Fibroblast of pulmonary artery (primary cell): ENCODE measurements at regions not wholly inside any gene's neighbourhood (a gene's known extent, or its start where the extent isn't known, plus 50 kb on each side); places are given as distances from the start of the nearest gene placed in this dataset.

Experiments used
- DNase-seq: peaks from one replicate; pipeline ENCODE4 v3.0.0-alpha.2; 2010; ENCODE audit warnings: low read depth
- H3K4me3 ChIP-seq: replicated peaks from 2 replicates; pipeline ENCODE4 v1.5.1; 2011; ENCODE audit warnings: low read depth, mild to moderate bottlenecking, control low read depth, low read length, moderate library complexity
- TF ChIP-seq, protein P1 (sequence below): IDR thresholded peaks from 2 replicates; pipeline ENCODE4 v1.5.1; 2011; ENCODE audit warnings: mild to moderate bottlenecking, control low read depth, low read length, inconsistent platforms; ENCODE audit errors: missing control alignments

DNA sequence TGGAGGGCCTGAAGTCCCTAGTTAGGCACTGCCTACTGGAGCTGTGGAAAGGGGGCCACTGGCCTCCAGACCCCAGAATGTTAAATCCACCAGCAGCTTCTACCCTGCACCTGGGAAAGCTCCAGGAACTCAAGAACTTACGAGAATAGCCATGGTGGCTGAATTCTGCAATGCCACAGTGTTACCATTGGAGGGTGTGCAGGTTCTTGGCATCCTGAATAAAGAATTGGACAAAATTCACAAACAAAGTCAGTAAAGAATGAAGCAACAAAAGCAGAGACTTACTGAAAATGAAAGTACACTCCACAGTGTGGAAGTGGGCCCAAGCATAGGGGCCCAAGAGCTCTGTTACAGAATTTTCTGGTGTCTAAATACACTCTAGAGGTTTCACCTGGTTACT is 107.0 kb downstream of the PRDM9 start:
- no peak overlapping the region for H3K4me3 ChIP-seq
- TF ChIP-seq, protein P1, sequence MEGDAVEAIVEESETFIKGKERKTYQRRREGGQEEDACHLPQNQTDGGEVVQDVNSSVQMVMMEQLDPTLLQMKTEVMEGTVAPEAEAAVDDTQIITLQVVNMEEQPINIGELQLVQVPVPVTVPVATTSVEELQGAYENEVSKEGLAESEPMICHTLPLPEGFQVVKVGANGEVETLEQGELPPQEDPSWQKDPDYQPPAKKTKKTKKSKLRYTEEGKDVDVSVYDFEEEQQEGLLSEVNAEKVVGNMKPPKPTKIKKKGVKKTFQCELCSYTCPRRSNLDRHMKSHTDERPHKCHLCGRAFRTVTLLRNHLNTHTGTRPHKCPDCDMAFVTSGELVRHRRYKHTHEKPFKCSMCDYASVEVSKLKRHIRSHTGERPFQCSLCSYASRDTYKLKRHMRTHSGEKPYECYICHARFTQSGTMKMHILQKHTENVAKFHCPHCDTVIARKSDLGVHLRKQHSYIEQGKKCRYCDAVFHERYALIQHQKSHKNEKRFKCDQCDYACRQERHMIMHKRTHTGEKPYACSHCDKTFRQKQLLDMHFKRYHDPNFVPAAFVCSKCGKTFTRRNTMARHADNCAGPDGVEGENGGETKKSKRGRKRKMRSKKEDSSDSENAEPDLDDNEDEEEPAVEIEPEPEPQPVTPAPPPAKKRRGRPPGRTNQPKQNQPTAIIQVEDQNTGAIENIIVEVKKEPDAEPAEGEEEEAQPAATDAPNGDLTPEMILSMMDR, result peak; percentile 26
- peak; percentile 32 for DNase-seq

DNA sequence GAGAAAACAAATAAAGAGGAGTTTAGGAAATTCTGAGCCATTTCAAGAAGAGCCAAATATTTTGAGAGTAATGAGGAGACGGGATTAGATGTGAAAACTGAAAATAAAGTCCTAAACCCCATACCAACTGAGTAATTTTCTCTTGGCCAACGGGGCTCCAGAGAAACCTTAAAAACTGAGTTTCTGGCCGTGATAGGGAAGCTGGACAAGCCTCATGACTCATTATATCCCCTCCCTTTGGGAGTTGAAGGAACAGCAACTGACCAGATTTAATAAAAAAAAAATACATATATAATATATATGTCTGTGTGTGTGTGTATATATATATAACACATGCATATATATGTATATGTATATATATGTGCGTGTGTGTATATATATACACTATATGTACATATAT is 119.6 kb downstream of the PRDM9 start:
- H3K4me3 ChIP-seq, result no peak overlapping the region
- no peak for DNase-seq
- TF ChIP-seq, protein P1, result no peak

DNA sequence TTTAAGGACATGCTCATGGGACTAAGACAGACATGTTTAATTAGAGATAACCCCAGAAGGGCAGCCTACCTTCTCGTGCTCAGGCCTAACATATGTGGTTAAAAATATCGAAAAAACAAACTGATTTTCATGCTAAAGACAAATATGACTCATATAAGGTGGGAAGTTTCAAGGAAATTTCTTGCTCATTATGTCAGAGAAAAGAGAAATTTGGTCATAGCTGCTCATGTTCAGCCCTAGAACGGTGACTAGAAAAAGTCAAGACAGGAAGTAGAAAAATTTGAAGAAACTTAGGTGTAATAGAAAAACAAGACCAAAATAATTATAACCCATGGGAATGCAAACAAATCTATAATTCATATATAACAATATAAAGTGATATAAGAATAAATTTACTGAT is 120.6 kb downstream of the PRDM9 start:
- TF ChIP-seq, protein P1, result no peak
- DNase-seq, result peak; percentile 22
- no peak overlapping the region for H3K4me3 ChIP-seq

DNA sequence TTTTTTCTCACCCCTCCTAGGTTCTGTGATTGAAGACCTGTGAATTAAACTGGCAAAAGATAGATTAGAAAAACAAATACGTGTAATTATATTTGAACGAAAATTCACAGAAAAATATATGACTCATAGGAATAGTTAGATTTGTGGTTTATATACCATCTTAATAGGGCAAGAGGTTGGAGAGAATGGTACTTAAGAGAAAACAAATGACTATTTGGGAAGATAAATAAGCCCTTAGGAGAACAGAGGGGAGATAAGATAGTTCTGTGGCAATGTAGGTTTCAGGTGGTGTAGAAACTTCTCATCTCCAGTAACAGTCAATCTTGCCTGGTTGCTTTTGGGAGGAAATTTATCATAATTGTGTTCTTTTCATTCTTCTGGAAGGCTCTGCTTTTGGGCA is 122.0 kb downstream of the PRDM9 start:
- TF ChIP-seq, protein P1, result no peak
- H3K4me3 ChIP-seq, result no peak overlapping the region
- no peak for DNase-seq

DNA sequence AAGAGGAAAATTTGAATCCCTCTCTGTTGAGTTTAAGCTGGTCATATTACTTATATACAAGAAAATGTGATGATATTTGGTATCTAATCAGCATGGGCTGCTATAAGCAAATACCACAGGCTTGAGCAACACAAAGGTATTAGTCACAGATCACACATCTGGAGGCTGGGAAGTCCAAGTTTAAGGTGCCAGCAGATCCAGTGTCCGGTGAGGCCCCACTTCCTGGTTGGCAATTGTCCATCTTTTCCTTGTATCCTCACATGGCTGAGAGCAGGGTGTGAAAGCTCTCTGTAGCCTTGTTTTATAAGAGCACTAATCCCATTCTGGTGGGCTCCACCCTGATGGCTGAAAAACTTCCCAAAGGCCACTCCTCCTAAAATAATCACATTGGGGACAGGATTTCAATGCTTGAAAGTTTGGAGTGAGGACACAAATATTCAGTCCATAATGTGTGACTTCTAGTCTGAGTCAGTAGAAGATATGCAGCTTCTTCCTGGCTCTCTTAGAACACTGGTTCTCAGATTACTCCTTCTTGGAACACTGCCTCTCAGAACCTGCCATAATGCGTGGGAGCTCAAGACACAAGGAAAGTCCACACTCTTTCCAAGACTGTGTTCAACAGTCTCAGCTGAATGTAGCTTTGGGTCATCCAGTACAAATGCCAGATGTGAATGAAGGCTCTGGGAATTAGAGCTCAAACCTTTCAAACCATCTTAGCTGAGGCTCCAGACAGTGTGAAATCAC is 124.1 kb downstream of the PRDM9 start:
- DNase-seq, result peak; percentile 95
- no peak overlapping the region for H3K4me3 ChIP-seq
- TF ChIP-seq, protein P1, result no peak

DNA sequence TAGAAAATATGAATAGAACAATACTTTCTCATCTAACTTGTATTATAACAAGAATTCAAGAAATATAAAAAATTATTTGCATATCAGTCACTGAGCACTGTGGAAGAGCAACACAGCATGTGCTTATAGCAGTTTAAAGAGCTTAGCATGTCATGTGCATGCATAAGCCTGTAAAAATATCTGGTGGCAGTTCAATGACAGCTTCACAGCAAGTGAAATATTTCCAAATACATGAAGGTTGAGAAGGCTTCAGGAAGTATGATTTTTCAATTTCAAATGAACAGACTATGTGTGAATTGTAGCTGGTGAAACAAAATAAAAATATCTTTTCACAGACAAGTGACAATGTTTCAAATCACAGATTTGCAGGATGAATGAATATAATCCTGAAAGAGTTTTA is 128.5 kb downstream of the PRDM9 start:
- TF ChIP-seq, protein P1, result no peak
- no peak for DNase-seq
- no peak overlapping the region for H3K4me3 ChIP-seq

DNA sequence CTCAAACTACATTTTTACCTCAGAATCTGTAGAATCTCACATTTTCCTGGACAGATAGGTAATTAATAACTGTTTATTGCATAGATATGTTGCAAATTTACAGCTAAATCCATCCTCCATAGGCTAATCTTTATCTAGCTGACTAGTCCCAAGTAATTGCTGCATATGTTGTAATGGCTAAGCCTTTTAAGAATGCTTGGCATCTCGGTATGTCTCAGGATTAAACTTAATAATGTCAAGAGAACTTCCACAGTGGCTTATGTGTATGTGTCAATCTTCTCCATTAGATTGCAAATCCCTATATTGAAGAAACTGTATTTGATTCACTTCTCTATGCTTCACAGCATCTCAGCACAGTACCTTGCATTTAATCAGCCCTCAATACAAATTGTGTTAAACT is 131.9 kb downstream of the PRDM9 start:
- DNase-seq, result no peak
- TF ChIP-seq, protein P1, result no peak
- no peak overlapping the region for H3K4me3 ChIP-seq
